ENCODE measurements at regions not wholly inside any gene's neighbourhood (a gene's known extent, or its start where the extent isn't known, plus 50 kb on each side); places are given as distances from the start of the nearest gene placed in this dataset.

DNA sequence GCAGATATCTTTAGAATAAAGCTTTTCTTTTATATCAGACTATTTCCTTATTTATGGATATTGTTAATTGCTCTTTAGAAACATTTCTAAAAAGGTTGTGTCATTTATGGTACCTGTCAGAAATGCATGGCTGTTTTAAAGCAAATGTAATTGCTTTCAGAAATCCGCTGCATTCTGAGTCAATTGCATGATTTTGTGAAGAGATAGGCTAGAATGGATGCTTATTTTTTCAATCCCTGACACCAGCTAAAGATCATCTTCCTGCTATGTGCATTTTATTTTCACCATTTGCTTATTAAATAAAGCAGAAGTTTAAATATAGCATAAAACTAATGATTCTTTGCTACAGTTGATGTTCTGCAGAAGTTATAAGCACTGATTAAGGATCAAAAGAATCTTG, 170.2 kb upstream of the C9orf72 start:
- DNase-seq (ENCODE audit: low read depth in 4 of 4, low spot score in 1 of 4) = no peak

DNA sequence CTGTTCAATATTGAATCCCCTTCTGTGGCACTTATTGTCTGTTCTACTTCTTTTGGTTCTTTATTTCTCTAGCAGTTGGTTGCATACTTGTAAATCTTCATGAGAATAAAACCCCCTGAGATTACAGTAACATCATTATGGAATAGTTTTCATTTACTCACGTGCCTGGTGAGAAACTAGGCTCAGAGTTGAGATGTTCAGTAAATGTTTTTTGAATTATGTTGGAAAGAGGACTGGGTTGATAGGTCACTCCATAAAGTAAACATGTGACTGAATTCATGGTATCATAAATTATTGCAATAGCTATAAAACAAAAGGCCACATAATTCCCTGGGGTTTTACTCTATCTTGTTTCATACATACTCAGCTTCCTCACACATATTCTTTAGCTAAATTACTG, 174.2 kb upstream of the C9orf72 start:
- DNase-seq (ENCODE audit: low read depth in 4 of 4, low spot score in 1 of 4) = no peak

DNA sequence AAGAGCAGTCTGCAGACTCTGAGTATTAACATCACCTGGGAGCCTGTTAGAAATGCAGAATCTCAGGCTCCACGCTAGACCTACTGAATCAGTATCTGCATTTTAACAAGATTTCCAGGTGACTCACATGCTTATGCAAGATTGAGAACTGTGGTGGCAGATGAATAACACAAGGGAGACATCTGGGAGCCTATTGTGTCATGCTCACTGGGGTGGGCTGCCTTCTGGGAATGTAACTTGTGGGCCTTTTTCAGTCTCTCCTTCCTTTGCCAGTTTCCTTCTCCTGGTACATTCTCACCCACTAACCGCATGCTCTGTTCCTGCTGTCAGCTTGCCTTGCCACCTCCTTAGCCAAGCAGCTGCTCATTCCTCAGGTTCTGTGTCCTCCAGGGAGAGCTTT, 176.6 kb upstream of the C9orf72 start:
- DNase-seq (ENCODE audit: low read depth in 4 of 4, low spot score in 1 of 4) = no peak

DNA sequence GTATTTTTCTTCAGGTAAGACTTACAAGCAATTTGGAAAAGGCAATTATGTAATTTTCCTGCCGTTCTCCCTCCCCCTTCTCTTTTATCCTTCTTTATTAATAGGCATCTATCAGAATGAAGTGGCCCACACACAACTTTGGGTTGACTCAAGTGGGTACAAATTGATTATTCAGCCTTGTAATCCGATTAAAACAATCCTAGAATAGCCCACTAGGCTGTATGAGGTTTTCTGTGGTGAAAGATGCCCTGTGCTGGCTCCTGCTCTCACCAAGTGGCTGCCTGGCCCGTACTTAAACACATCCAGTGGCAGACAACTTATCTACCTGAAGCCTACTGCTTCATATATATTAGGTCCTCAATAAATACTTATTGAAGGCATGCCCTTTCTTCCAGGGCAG, 177.3 kb upstream of the C9orf72 start:
- DNase-seq (ENCODE audit: low read depth in 4 of 4, low spot score in 1 of 4) = no peak

DNA sequence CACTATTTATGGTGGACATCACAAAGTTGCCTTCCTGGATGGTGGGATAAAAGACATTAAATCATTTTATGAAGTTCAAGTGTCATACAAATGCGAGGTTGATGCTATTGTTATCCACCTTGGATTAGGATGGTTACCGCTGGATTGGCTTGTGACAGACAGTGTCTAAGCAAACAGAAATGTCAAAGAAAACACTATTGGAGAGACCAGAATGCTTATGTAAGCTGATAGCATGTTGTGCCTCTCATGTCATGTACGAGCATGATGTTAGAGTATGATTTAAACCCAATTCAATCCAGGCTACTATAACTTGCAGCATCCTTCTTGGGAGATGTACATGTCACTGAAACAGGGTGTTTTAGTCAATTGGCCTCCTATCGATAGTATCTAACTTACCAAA, 178.8 kb upstream of the C9orf72 start:
- no peak for DNase-seq (ENCODE audit: low read depth in 4 of 4, low spot score in 1 of 4)

DNA sequence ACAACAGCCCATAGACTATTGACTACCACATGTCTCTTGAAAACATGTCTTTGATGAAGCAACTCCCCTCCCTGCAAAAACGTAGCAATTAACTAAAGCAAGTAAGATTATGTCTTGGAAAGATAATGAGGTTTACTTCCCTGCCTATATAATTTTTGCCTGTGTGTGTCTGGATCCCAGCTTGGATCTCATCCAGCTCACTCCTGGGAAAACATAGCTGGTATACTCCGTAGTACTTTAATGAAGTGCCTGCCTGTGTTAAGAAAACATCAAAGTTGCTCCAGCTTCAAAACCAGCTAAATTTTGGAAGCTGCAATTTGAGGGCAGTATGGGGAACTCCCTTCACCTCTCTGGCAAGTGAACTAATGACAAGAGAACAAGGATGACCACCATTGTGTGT, 182.6 kb upstream of the C9orf72 start:
- DNase-seq (ENCODE audit: low read depth in 4 of 4, low spot score in 1 of 4) = no peak

DNA sequence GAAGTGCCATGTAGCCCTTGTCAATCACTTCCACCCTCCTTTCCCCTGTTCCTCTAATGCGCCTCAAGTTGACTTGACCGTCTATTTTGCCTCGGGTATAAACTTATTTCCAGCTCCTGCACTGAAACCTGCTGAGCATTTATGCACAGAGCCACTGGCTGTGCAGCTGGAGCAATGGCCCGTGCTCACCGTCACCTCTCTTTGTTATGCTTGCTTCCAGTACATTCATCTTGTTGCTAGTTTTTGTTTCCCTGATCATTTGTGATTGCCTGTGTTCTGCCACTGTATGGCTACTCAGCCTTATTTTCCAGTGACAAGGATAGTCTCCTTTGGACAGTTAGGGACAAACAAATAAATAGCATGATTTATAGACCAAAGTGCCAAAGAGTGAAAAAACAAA, 183.1 kb upstream of the C9orf72 start:
- DNase-seq (ENCODE audit: low read depth in 4 of 4, low spot score in 1 of 4) = no peak

DNA sequence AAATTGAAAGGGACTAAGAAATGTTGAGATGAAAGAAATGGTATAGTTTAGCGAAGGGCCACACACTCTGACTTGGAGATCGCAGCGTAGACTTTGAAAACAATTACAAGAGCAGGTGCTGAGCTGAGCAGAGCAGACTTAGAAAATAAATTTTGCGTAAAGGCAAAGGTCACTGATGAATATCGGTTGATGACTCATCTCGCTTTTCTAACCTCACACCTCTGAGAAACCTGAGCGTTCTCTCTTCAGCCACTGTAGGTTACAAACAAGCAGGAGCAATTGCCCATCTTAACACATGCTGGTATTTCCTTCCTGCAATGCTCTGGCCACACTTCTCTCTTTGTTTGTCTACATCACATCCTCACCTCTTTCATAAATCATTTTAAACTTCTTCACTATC, 190.6 kb upstream of the C9orf72 start:
- DNase-seq (ENCODE audit: low read depth in 4 of 4, low spot score in 1 of 4) = no peak

DNA sequence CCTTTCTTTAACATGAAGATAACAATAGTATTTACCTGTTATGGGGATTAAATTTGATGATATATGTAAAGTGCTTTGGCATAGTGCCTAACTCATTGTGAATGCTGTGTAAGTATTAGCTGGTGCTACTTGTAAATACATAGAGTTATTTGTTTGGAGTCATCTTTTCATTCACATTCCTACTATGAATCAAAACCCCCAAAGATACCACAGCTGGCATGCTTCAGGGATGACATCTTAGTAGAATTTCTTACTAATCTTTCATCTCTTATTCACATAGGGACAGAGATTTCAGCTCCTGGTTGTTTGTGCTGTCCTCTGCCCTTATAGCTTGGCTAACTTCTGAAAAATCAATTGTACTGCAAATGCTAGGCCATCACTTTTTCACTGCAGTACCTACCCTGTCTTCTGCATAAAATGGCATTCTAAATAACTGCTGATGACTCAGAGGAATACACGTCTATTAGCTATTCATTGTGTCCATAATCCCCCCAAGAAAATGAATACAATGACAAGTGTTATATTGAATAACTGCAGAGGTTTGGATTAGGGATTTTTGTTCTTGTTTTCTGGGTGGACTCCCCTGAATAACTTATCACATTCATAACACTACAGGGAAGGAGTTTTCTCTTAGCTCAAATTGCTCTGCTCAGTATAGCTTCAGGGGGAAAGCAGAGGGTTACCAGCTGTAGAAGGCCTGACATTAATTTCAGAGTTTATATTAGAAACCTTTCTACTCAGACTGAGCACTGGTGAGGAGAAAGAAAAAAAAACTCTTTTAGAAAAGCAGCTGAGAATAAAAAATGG, 192.2 kb upstream of the C9orf72 start:
- no peak for DNase-seq (ENCODE audit: low read depth in 4 of 4, low spot score in 1 of 4)

DNA sequence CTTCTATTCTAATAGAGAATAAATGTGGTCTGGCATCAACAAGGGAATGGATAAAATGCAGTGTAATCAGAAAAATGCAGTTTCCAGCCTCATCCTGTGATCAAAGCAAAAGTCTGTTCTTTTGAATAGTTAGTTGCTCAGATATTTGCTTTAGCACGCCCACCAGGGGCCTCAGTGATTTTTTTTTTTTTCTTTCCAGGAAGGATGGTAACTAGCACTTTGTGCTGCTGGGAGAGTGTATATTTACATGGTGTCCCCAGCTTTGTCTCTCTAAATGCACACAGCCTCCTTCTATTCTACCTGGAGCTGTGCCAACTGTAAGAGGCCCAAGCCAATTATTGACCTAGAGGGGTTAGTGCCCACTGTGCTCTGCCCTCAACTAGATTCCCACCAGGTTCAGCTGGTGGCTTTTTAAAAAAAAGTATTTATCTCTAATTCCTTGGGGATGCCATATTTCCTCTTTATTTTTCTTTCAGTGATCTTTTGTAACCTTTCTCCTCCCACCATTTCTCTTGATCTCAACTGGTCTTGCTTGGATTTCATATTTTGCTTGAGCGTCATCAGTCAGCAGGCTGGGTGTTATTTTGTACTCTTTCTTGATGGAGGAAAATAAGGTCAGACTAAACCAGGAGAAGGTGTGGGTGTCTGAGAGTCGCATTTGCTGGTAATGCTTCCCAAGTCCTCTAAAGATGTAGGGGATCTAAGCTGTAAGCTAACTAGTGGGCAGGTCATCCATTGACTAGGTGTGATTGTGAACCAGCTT, 193.0 kb upstream of the C9orf72 start:
- DNase-seq (ENCODE audit: low read depth in 4 of 4, low spot score in 1 of 4) = no peak

DNA sequence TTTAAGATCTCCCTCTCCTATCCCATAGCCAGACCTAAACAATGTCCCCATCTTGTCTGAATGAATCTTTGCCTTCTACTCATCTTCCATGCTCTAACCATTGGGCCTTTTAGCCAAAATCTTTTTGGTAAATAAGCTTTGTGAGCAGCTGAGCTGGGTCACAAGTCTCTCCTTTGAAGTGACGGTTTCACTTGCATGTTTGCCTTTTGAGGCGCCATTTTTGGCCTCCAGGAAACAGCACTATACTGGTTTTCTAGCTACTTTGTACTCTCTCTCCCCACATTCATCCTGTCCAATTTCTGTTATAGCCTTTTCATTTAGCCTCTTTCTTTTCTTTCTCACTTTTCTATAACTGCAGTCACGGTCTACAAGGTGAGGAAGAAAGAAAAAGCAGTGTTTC, 195.5 kb upstream of the C9orf72 start:
- no peak for DNase-seq (ENCODE audit: low read depth in 4 of 4, low spot score in 1 of 4)

DNA sequence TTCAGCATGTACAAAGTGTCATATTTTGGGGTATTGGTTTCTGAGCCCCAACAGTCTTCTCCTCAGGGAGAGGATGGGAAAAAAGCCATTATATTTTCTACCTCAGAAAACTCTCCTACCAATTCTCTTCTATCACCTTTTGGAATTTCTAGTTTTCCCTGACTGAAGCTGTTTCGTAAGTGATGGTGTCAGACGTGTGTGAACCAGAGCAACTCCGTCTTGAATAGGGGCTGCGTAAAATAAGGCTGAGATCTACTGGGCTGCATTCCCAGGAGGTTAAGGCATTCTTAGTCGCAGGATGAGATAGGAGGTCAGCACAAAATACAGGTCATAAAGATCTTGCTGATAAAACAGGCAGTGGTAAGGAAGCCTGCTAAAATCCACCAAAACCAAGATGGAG, 197.3 kb upstream of the C9orf72 start:
- no peak for DNase-seq (ENCODE audit: low read depth in 4 of 4, low spot score in 1 of 4)

DNA sequence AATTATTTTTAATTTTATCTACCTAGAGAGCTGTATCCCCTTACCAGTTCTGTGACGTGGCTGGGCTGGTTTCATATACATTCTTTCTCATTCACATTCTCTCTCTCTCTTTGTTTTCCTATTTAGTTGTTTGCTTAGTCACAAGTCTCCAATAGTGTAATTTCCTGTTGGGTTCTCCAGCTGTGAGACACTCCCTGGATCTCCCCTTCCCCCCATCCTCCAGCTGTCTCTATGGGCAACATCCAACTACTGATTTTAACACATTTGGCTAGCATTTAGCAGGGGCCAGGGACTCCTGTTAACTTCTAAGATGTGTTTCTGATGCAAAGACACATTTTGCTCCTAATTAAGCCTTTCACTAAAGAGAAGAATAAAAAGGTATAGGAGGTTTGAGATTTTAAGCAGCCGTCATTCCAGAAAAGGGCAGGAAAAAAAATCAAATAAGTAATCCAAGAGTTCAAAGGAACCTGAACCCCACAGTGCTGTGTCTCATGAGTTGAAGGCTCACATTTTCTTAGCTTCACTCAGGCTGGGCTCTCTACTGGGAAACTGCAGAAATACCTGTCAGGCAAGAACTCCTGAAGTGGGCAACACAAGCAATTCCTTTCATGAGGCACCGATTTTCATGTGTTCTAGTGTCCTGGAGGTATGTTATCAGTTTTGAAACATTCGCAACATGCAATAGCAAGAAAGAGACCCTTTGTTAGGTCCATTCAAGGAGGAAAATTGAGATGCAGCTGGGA, 198.7 kb upstream of the C9orf72 start:
- no peak for DNase-seq (ENCODE audit: low read depth in 4 of 4, low spot score in 1 of 4)

DNA sequence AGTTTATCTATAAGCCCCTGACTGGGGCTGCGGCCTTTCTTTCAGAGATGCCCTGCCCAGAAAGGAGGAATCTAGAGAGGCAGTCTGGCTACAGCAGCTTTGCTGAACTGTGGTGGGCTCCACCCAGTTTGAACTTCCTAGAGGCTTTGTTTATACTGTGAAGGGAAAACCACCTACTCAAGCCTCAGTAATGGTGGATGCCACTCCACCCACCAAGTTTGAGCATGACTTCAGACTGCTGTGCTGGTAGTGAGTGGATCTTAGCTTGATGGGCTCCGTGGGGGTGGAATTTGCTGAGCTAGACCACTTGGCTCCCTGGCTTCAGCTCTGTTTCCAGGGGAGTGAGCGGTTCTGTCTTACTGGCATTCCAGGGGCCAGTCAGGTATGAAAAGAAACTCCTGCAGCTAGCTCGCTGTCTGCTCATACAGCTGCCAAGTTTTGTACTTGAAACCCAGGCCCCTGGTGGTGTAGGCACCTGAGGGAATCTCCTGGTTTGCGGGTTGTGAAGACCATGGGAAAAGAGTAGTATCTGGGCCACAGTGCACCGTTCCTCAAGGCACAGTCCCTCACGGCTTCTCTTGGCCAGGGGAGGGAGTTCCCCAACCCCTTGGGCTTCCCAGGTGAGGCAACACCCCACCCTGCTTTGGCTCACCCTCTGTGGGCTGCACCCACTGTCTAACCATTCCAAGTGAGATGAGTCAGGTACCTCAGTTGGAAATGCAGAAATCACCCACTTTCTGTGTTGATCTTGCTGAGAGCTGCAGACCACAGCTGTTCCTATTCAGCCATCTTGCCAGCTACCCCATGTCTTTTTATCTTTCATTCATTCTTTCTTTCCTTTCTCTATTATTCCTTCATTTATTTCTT, 211.8 kb upstream of the C9orf72 start:
- peak in 1 of 4 experiments; percentile 1 for DNase-seq (ENCODE audit: low read depth in 4 of 4, low spot score in 1 of 4)

DNA sequence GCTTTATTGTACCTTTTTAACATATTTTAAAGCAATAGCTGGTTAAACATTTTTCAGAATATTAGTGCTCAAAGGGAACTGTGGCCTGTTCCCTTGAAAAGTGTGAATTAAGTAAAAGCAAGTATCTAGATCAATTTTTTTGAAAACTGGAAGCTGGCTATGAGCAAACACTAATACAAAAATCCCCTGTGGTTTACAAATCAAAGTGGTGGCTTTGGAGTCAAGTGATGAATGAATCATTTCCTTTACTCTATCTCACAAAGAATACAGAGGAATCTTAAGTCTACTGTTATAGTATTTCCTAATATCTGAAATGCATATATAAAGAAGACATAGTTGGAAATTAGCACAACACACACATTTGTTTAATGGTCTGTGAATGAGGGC, 212.4 kb upstream of the C9orf72 start:
- DNase-seq (ENCODE audit: low read depth in 4 of 4, low spot score in 1 of 4) = no peak

DNA sequence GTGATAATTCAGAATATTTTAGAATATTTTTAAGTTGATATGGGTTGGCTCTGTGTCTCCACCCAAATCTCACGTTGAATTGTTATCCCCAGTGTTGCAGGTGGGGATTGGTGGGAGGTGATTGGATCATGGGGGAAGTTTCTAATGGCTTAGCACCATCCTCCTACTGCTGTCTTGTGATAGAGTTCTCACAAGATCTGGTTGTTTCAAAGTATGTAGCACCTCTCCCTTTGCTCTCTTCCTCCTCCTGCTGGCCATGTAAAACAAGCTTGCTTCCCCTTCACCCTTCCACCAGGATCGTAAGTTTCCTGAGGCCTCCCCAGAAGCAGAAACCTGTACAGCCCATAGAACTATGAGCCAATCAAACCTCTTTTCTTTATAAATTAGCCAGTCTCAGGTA, 214.6 kb upstream of the C9orf72 start:
- no peak for DNase-seq (ENCODE audit: low read depth in 4 of 4, low spot score in 1 of 4)

DNA sequence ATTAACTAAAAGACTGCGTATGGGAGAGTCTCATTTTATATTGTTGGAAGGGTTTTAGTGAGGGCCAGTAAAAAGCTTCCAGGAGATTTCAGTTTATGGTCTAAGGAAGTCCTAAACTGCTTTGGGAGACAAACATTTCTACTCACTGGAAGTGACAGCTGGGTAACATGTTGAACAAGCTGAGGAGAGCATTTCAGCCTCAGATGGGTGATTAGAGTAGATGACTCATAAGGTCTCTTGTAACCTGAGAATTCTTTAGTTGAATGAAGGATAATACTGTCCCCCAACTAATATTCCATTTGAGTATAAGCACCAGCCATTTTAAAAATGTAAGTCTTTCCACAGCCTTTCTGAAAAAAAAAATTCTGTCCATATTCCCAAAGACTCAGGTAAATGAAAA, 218.0 kb upstream of the C9orf72 start:
- DNase-seq (ENCODE audit: low read depth in 4 of 4, low spot score in 1 of 4) = no peak

DNA sequence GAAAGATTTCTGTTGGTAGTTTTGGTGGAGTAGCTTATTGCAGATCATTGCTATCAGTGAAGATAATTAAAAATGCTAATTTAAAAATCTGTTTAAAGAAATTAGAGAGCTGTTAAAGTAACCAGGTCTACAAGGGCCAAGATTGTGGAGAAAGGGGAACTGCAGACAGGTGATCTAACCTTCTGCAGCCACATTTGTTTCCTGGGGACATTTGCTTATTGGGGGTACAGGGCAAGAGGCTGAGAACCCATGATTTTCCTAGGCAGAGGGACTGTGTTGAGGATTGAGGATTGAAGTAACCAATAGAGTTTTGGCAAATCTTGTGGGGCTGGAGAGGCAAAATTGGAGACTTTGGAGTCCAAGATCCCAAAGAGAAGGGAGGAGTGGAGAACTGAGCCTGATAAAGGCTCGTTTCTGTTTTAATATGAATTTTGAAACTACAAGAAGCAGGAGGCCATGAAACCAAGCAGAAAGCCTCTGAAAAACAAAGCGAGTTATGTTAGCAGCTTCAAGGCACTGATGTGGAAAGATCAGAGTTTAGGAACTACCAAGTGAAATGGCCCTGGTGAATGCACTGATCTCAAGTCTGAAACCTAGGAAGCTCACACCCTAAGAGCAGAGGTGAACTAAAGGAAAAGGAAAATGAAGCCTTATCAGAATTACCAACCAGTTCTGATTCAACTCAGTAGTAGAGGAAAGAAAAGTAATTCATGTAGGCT, 219.8 kb upstream of the C9orf72 start:
- no peak for DNase-seq (ENCODE audit: low read depth in 4 of 4, low spot score in 1 of 4)

DNA sequence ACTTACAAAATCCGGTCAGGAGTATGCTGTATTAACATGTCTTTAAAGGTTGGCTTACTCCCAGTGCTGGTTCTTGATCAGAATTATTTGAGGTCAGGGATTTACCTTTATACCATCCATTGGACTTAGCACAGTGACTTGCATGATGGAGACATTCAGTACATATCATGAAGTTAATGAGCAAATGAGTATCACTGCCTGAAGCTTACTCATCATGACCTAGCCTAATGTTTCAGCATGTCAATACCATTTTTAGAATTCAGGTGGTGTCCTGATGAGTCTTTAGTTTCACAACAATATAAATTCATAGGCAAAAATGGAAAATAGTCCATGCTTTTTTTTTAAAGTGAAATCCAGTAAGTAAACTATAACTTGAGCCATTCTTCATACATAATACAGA, 226.0 kb upstream of the C9orf72 start:
- DNase-seq (ENCODE audit: low read depth in 4 of 4, low spot score in 1 of 4) = no peak

DNA sequence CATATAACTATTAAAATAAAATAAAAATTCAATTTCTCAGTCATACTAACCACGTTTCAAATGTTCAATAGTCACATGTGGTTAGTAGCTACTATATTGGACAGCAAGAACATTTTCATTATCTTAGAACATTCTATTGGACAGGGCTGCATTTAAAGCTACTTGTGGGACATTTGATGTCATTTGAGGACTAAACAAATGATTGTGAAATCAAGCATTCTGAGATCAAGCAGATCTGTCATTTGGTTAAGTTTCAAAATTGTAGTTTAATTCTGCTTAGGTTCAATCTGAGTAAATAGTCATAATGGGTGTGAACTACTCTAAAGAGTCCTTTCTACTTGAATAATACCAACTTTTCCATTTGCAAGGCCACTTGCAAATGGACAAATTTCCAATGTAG, 226.9 kb upstream of the C9orf72 start:
- no peak for DNase-seq (ENCODE audit: low read depth in 4 of 4, low spot score in 1 of 4)

All from stimulated activated CD4-positive, alpha-beta T cell treated with anti-CD3 and anti-CD28 coated beads, Interleukin-1b, Interleukin-23, amount 100 ng/mL, for 24 hours (primary cell).